K562 (cell line): ENCODE measurements at regions not wholly inside any gene's neighbourhood (a gene's known extent, or its start where the extent isn't known, plus 50 kb on each side); places are given as distances from the start of the nearest gene placed in this dataset.

Source experiments
- BMI1 ChIP-seq: fragments of 150-350 bp; IDR thresholded peaks from 2 replicates; pipeline ENCODE4 v1.6.1; 2014; ENCODE audit warnings: low read length
- CTCF ChIP-seq, 3 experiments: IDR thresholded peaks in 2 of 3; conservative IDR thresholded peaks in 1 of 3; 2 replicates each; pipeline ENCODE4 v1.5.1; 2011 to 2012; ENCODE audit warnings: low read length in 3 of 3, mild to moderate bottlenecking in 3 of 3, control low read depth in 2 of 3, improper control_type of control experiment in 1 of 3, inconsistent platforms in 1 of 3, low read depth in 1 of 3, mixed read lengths in 1 of 3, moderate library complexity in 1 of 3; ENCODE audit not compliant: insufficient read depth in 2 of 3
- DLX4 ChIP-seq: fragments of 250-450 bp; sonication (Bioruptor Pico); IDR thresholded peaks from 2 replicates; pipeline ENCODE4 v1.6.1; 2021; ENCODE audit warnings: mild to moderate bottlenecking
- EP300 ChIP-seq: IDR thresholded peaks from 2 replicates; pipeline ENCODE4 v1.6.1; 2012; ENCODE audit warnings: low read length, improper control_type of control experiment
- ESRRA ChIP-seq: fragments of 450-650 bp; IDR thresholded peaks from 2 replicates; pipeline ENCODE4 v1.6.1; 2014; ENCODE audit warnings: low read depth, mild to moderate bottlenecking, moderate library complexity, borderline replicate concordance
- KDM4B ChIP-seq, 2 experiments: fragments of 450-650 bp in 1 of 2; sonication (generic) in 1 of 2; IDR thresholded peaks; 2 replicates each; pipeline ENCODE4 v1.6.1; 2016 to 2017; ENCODE audit warnings: borderline replicate concordance in 2 of 2, antibody characterized with exemption in 1 of 2, low read depth in 1 of 2, mild to moderate bottlenecking in 1 of 2
- NBN ChIP-seq: fragments of 450-650 bp; IDR thresholded peaks from 2 replicates; pipeline ENCODE4 v1.6.1; 2016; ENCODE audit warnings: low read depth, mild to moderate bottlenecking
- PML ChIP-seq: IDR thresholded peaks from 2 replicates; pipeline ENCODE4 v1.6.1; 2012; ENCODE audit warnings: low read length, inconsistent platforms
- TAF1 ChIP-seq: IDR thresholded peaks from 2 replicates; pipeline ENCODE4 v1.6.1; 2011; ENCODE audit warnings: mild to moderate bottlenecking, low read length, moderate library complexity; ENCODE audit not compliant: insufficient read depth, control insufficient read depth, severe bottlenecking; ENCODE audit errors: extremely low read depth
- TSC22D4 ChIP-seq: fragments of 450-650 bp; IDR thresholded peaks from 2 replicates; pipeline ENCODE4 v1.6.1; 2016; ENCODE audit warnings: missing genetic modification characterization, missing biosample characterization, control low read depth

DNA sequence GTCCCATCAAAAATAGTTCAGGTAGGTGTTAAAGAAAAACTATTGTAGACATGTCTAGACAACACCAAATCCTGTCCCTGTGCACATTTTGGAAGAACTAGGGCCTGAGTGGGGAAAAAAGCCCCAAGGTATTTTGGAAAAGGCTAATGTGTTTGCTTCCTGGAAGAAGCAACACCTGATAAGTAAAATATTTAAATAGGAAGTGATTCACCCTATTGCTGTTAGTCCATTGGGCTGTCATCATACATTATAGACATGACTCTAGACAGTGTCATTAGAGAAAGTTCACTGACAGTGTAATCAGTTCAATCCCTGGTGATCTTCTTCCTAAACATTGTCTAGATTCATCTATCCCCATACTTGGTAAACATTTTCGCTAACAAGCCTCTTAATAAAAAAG lies 465.3 kb downstream of the CBLN4 start:
- no peak for TF ChIP-seq PML
- no peak for TF ChIP-seq TAF1
- no peak for TF ChIP-seq CTCF (IDR thresholded peaks at IDR 0.05 in 2 of 3, conservative IDR thresholded peaks at IDR 0.05 in 1 of 3; ENCODE audit: insufficient read depth in 2 of 3, low read depth in 1 of 3, low read length in 3 of 3)
- no peak for TF ChIP-seq DLX4 (CRISPR knock-in tag)
- TF ChIP-seq TSC22D4 (tag), result no peak
- no peak for TF ChIP-seq EP300
- no peak for TF ChIP-seq NBN
- TF ChIP-seq ESRRA, result no peak
- no peak for TF ChIP-seq KDM4B (IDR thresholded peaks at IDR 0.05; ENCODE audit: borderline replicate concordance in 2 of 2, low read depth in 1 of 2)
- no peak for TF ChIP-seq BMI1
